B cell (primary cell): ENCODE measurements at regions not wholly inside any gene's neighbourhood (a gene's known extent, or its start where the extent isn't known, plus 50 kb on each side); places are given as distances from the start of the nearest gene placed in this dataset.

ENCODE experiments used
- CTCF ChIP-seq: fragments of 200-600 bp; IDR thresholded peaks from one replicate; pipeline ENCODE4 v1.8.0; 2022; ENCODE audit warnings: antibody characterized with exemption, mild to moderate bottlenecking
- EZH2 ChIP-seq: IDR thresholded peaks from 2 replicates; pipeline ENCODE4 v1.6.1; 2012; ENCODE audit warnings: borderline replicate concordance, low read depth, mild to moderate bottlenecking, moderate library complexity, low read length; ENCODE audit not compliant: insufficient read depth, poor library complexity, severe bottlenecking

- TF ChIP-seq CTCF: no peak
- TF ChIP-seq EZH2: no peak
Measured at GRCh38 chr4:92186239-92186638, 117.5 kb upstream of the GRID2 start.
